ENCODE measurements at regions not wholly inside any gene's neighbourhood (a gene's known extent, or its start where the extent isn't known, plus 50 kb on each side); places are given as distances from the start of the nearest gene placed in this dataset.

- H3K4me1 Mint-ChIP-seq: no peaks in the 10 kb centered on the region
- H3K27me3 Mint-ChIP-seq: no peaks in the 10 kb centered on the region
- no peak overlapping the region for H3K27ac Mint-ChIP-seq
- no peak overlapping the region for H3K27ac ChIP-seq (ENCODE audit: low read depth, low read length)
- no peak for DNase-seq
- H3K36me3 Mint-ChIP-seq: no peaks in the 10 kb centered on the region
- no peak overlapping the region for H3K4me3 Mint-ChIP-seq
- H3K4me3 ChIP-seq (ENCODE audit: low read length): no peak overlapping the region
- H3K9me3 ChIP-seq (ENCODE audit: low read length): no peaks in the 10 kb centered on the region
- POLR2A ChIA-PET: no interaction called here
- peaks cover 0 to 3% (median 0%) of the 10 kb centered on the region in 5 donors for H3K9me3 Mint-ChIP-seq
- no peaks in the 10 kb centered on the region for H3K36me3 ChIP-seq (ENCODE audit: insufficient read depth, low read length)
- CTCF ChIA-PET: no interaction called here
- H3K27me3 ChIP-seq (ENCODE audit: insufficient read depth, low read length, poor library complexity, severe bottlenecking): no peaks in the 10 kb centered on the region
- no peaks in the 10 kb centered on the region for H3K4me1 ChIP-seq (ENCODE audit: insufficient read depth, low read length)
Measured at GRCh38 chr4:124035364-124036041, 638.9 kb downstream of the SPRY1 start.

GRCh38 chr4:124037236-124037635 is 640.6 kb downstream of the SPRY1 start:
- no peaks in the 10 kb centered on the region for H3K36me3 ChIP-seq (ENCODE audit: insufficient read depth, low read length)
- Mint-ChIP-seq H3K27me3 (no peaks in the 10 kb centered on the region), H3K9me3 (peaks cover 0 to 3% (median 0%) of the 10 kb centered on the region in 5 donors), H3K4me3 (no peak overlapping the region), H3K27ac (no peak overlapping the region), H3K4me1 (no peaks in the 10 kb centered on the region), H3K36me3 (no peaks in the 10 kb centered on the region)
- DNase-seq: no peak
- H3K4me1 ChIP-seq (ENCODE audit: insufficient read depth, low read length): no peaks in the 10 kb centered on the region
- CTCF ChIA-PET: no interaction called here
- no peak overlapping the region for H3K27ac ChIP-seq (ENCODE audit: low read depth, low read length)
- H3K9me3 ChIP-seq (ENCODE audit: low read length): no peaks in the 10 kb centered on the region
- no peaks in the 10 kb centered on the region for H3K27me3 ChIP-seq (ENCODE audit: insufficient read depth, low read length, poor library complexity, severe bottlenecking)
- POLR2A ChIA-PET: no interaction called here
- no peak overlapping the region for H3K4me3 ChIP-seq (ENCODE audit: low read length)

- no peak overlapping the region for H3K4me3 ChIP-seq (ENCODE audit: low read length)
- no peak overlapping the region for H3K4me3 Mint-ChIP-seq
- CTCF ChIA-PET: no interaction called here
- no peaks in the 10 kb centered on the region for H3K36me3 Mint-ChIP-seq
- POLR2A ChIA-PET: no interaction called here
- H3K36me3 ChIP-seq (ENCODE audit: insufficient read depth, low read length): no peaks in the 10 kb centered on the region
- H3K27me3 ChIP-seq (ENCODE audit: insufficient read depth, low read length, poor library complexity, severe bottlenecking): no peaks in the 10 kb centered on the region
- H3K4me1 Mint-ChIP-seq: no peaks in the 10 kb centered on the region
- H3K9me3 ChIP-seq (ENCODE audit: low read length): no peaks in the 10 kb centered on the region
- no peaks in the 10 kb centered on the region for H3K4me1 ChIP-seq (ENCODE audit: insufficient read depth, low read length)
- no peak overlapping the region for H3K27ac ChIP-seq (ENCODE audit: low read depth, low read length)
- H3K27ac Mint-ChIP-seq: no peak overlapping the region
- H3K9me3 Mint-ChIP-seq: peaks cover 0 to 3% (median 0%) of the 10 kb centered on the region in 5 donors
- H3K27me3 Mint-ChIP-seq: no peaks in the 10 kb centered on the region
- DNase-seq: no peak
Measured at GRCh38 chr4:124044330-124044729, 647.7 kb downstream of the SPRY1 start.

DNA sequence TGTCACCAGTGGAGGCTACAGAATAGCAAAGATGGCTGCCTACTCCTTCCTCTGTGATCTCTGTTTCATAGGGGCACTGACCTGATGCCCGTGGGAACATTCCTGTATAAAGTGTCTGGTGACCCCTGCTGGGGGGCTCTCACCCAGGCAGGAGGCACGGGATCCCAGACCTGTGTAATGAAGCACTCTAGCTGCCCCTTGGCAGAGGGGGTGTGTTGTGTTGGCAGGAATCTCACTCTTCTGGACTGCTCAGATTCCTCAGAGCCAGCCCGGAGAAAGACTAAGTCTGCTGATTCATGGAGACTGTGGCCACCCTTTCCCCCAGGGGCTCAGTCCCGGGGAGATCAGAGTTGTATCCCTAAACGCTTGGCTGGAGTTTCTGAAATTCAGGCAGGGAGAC is 648.3 kb downstream of the SPRY1 start:
- ChIA-PET POLR2A (no interaction called here), CTCF (no interaction called here)
- Histone ChIP-seq H3K36me3 (ENCODE audit: insufficient read depth, low read length) (no peaks in the 10 kb centered on the region), H3K4me3 (ENCODE audit: low read length) (no peak overlapping the region), H3K9me3 (ENCODE audit: low read length) (no peaks in the 10 kb centered on the region), H3K27ac (ENCODE audit: low read depth, low read length) (no peak overlapping the region), H3K4me1 (ENCODE audit: insufficient read depth, low read length) (no peaks in the 10 kb centered on the region), H3K27me3 (ENCODE audit: insufficient read depth, low read length, poor library complexity, severe bottlenecking) (no peaks in the 10 kb centered on the region)
- Mint-ChIP-seq H3K9me3 (peaks cover 0 to 1% (median 0%) of the 10 kb centered on the region in 5 donors), H3K4me1 (no peaks in the 10 kb centered on the region), H3K27ac (no peak overlapping the region), H3K27me3 (no peaks in the 10 kb centered on the region), H3K36me3 (no peaks in the 10 kb centered on the region), H3K4me3 (no peak overlapping the region)
- DNase-seq: no peak

DNA sequence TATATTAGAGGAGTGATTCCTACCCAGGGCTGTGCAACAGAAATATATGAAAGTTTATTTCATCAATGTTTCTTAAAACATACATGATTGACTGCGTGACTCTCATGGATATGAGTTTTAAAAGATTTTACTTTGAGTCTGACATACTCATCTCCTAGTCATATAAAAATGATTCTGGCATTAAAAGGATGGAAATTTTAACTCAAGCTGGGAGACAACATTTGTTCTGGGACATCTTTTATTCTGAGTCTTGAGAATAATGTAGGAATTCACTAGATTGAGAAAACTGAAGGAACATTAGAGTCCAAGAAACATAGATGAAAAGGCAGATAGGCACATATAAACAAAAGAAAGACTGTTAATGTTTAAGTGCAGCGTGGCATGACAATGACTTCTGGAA is 649.6 kb downstream of the SPRY1 start:
- Histone ChIP-seq H3K27me3 (ENCODE audit: insufficient read depth, low read length, poor library complexity, severe bottlenecking) (no peaks in the 10 kb centered on the region), H3K9me3 (ENCODE audit: low read length) (no peaks in the 10 kb centered on the region), H3K4me3 (ENCODE audit: low read length) (no peak overlapping the region), H3K4me1 (ENCODE audit: insufficient read depth, low read length) (no peaks in the 10 kb centered on the region), H3K36me3 (ENCODE audit: insufficient read depth, low read length) (no peaks in the 10 kb centered on the region), H3K27ac (ENCODE audit: low read depth, low read length) (no peak overlapping the region)
- Mint-ChIP-seq H3K36me3 (no peaks in the 10 kb centered on the region), H3K9me3 (no peaks in the 10 kb centered on the region), H3K4me1 (no peaks in the 10 kb centered on the region), H3K27me3 (no peaks in the 10 kb centered on the region), H3K27ac (no peak overlapping the region), H3K4me3 (no peak overlapping the region)
- ChIA-PET POLR2A (no interaction called here), CTCF (no interaction called here)
- no peak for DNase-seq

DNA sequence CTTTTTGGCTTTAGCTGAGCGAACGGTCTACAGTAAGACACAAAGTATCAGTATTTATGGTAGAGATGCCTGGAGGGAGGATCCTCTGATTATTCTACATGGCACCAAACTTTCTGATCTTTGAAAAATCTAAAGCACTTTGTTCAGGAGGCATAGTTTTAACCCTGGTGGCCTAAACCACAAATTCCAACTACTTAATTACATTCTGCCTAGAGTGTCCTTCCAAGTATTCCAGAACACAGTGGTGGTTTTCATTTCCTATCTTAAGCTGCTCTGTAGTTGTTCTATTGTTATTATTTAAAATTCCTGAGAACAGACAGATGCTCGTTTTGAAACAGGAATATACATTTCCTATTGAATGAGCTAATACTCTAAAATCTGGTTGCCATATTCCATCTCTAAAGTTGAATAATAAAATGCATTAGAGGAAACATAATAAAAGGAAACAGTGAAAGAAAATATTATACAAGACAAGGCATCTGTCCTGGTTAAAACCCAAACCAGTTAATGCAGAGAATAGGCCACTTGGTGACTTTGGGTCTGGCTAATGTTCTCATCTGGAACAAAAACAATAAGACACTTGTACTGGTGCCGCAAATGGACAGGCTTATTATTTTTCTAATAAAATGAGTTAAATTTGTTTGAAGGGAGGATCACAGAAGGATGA is 657.4 kb downstream of the SPRY1 start:
- Histone ChIP-seq H3K36me3 (ENCODE audit: insufficient read depth, low read length) (no peaks in the 10 kb centered on the region), H3K4me1 (ENCODE audit: insufficient read depth, low read length) (no peaks in the 10 kb centered on the region), H3K27ac (ENCODE audit: low read depth, low read length) (no peak overlapping the region), H3K9me3 (ENCODE audit: low read length) (no peaks in the 10 kb centered on the region), H3K27me3 (ENCODE audit: insufficient read depth, low read length, poor library complexity, severe bottlenecking) (no peaks in the 10 kb centered on the region), H3K4me3 (ENCODE audit: low read length) (no peak overlapping the region)
- no peaks in the 10 kb centered on the region for H3K4me1 Mint-ChIP-seq
- no peaks in the 10 kb centered on the region for H3K36me3 Mint-ChIP-seq
- no peak overlapping the region for H3K4me3 Mint-ChIP-seq
- POLR2A ChIA-PET: no interaction called here
- CTCF ChIA-PET: no interaction called here
- peaks cover 0 to 2% (median 0%) of the 10 kb centered on the region in 5 donors for H3K9me3 Mint-ChIP-seq
- H3K27me3 Mint-ChIP-seq: no peaks in the 10 kb centered on the region
- DNase-seq: no peak
- no peak overlapping the region for H3K27ac Mint-ChIP-seq

- Histone ChIP-seq H3K27ac (ENCODE audit: low read depth, low read length) (no peak overlapping the region), H3K27me3 (ENCODE audit: insufficient read depth, low read length, poor library complexity, severe bottlenecking) (no peaks in the 10 kb centered on the region), H3K4me1 (ENCODE audit: insufficient read depth, low read length) (no peaks in the 10 kb centered on the region), H3K36me3 (ENCODE audit: insufficient read depth, low read length) (no peaks in the 10 kb centered on the region), H3K4me3 (ENCODE audit: low read length) (no peak overlapping the region), H3K9me3 (ENCODE audit: low read length) (no peaks in the 10 kb centered on the region)
- POLR2A ChIA-PET: no interaction called here
- Mint-ChIP-seq H3K36me3 (no peaks in the 10 kb centered on the region), H3K27ac (no peak overlapping the region), H3K4me1 (no peaks in the 10 kb centered on the region), H3K4me3 (no peak overlapping the region), H3K9me3 (peaks cover 0 to 2% (median 0%) of the 10 kb centered on the region in 5 donors), H3K27me3 (no peaks in the 10 kb centered on the region)
- DNase-seq: no peak
- CTCF ChIA-PET: no interaction called here
Measured at GRCh38 chr4:124055336-124055735, 657.2 kb downstream of the ANKRD50 start.

DNA sequence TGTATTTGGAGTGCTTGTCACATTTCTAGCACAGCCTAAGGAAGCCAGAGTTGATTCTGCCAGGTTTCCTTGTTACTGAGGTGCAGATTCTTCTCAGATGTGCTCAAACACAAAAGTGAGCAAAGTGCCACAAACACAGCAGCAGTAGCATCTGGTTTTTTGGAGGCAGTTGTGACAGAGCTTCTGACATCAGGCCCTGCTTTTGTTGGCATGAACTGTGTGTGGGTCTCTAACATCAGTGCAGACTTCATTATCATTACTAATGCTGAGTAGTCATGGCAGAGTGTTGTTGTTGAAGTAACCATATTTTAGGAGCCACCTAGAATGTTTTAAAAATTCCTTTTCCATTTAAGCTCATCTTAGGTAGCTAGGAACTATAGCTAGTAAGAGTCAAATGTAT is 656.6 kb downstream of the ANKRD50 start:
- H3K27me3 Mint-ChIP-seq: no peaks in the 10 kb centered on the region
- H3K27me3 ChIP-seq (ENCODE audit: insufficient read depth, low read length, poor library complexity, severe bottlenecking): no peaks in the 10 kb centered on the region

More for the DNA sequence above, 656.6 kb downstream of the ANKRD50 start:
- Histone ChIP-seq H3K27ac (ENCODE audit: low read depth, low read length) (no peak overlapping the region), H3K36me3 (ENCODE audit: insufficient read depth, low read length) (no peaks in the 10 kb centered on the region), H3K9me3 (ENCODE audit: low read length) (no peaks in the 10 kb centered on the region), H3K4me1 (ENCODE audit: insufficient read depth, low read length) (no peaks in the 10 kb centered on the region), H3K4me3 (ENCODE audit: low read length) (no peak overlapping the region)
- no peak overlapping the region for H3K4me3 Mint-ChIP-seq
- H3K4me1 Mint-ChIP-seq: no peaks in the 10 kb centered on the region
- ChIA-PET POLR2A (no interaction called here), CTCF (no interaction called here)
- no peak for DNase-seq
- no peak overlapping the region for H3K27ac Mint-ChIP-seq
- H3K9me3 Mint-ChIP-seq: peaks cover 0 to 2% (median 0%) of the 10 kb centered on the region in 5 donors
- H3K36me3 Mint-ChIP-seq: no peaks in the 10 kb centered on the region
